Right ventricle myocardium inferior (tissue), 1 donor: ENCODE measurements at regions not wholly inside any gene's neighbourhood (a gene's known extent, or its start where the extent isn't known, plus 50 kb on each side); places are given as distances from the start of the nearest gene placed in this dataset.

ENCODE experiments used
- ATAC-seq: fragments of 200-7000 bp; cut with Tn5 transposase; one replicate; pipeline ENCODE4 v1.9.1; 2020; ENCODE audit warnings: mild to moderate bottlenecking, moderate library complexity
- DNase-seq: peaks from one replicate; pipeline ENCODE4 v3.0.0; 2021; ENCODE audit errors: missing footprints
- intact Hi-C: fragments of 100-400 bp; cut with DNase I; formaldehyde crosslinking; loops from one replicate; pipeline ENCODE4 v1.11.0; 2022
- donor health status: DM: no; HTN: yes; CAD: no; lungs with severe emphysema.

- intact Hi-C loops, result no loop called here
- ATAC-seq (no peak), DNase-seq (no peak)
These were observed 172.9 kb downstream of the AHR start for GRCh38 chr7:17471325-17471724.

- intact Hi-C loops, result no loop called here
- no peak for ATAC-seq
These were observed 174.1 kb downstream of the AHR start for GRCh38 chr7:17472518-17472917.

GRCh38 chr7:17472939-17473338 is 174.5 kb downstream of the AHR start:
- intact Hi-C loops, result no loop called here
- no peak for DNase-seq
- no peak for ATAC-seq

More at GRCh38 chr7:17472518-17472917, 174.1 kb downstream of the AHR start:
- DNase-seq, result no peak

GRCh38 chr7:17474724-17475344 is 176.4 kb downstream of the AHR start:
- ATAC-seq (no peak), DNase-seq (no peak)
- intact Hi-C loops, result no loop called here

- intact Hi-C loops, result no loop called here
- no peak for ATAC-seq
- no peak for DNase-seq
These were observed 178.7 kb downstream of the AHR start for GRCh38 chr7:17477182-17477581.

- ATAC-seq (no peak), DNase-seq (no peak)
- intact Hi-C loops, result no loop called here
These were observed 182.7 kb downstream of the AHR start for GRCh38 chr7:17481118-17481517.

- ATAC-seq, result no peak
- DNase-seq, result no peak
- intact Hi-C loops, result no loop called here
These were observed 186.9 kb downstream of the AHR start for GRCh38 chr7:17485368-17485767.

- ATAC-seq (no peak), DNase-seq (no peak)
- intact Hi-C loops, result no loop called here
These were observed 187.5 kb downstream of the AHR start for GRCh38 chr7:17485904-17486303.

- DNase-seq (no peak), ATAC-seq (no peak)
- intact Hi-C loops, result no loop called here
These were observed 188.4 kb downstream of the AHR start for GRCh38 chr7:17486835-17487234.

- ATAC-seq (no peak), DNase-seq (no peak)
- intact Hi-C loops, result no loop called here
These were observed 188.9 kb downstream of the AHR start for GRCh38 chr7:17487343-17487742.

GRCh38 chr7:17488829-17489228 is 190.4 kb downstream of the AHR start:
- intact Hi-C loops, result no loop called here
- ATAC-seq (no peak), DNase-seq (no peak)

- intact Hi-C loops, result no loop called here
- ATAC-seq (no peak), DNase-seq (no peak)
These were observed 191.5 kb downstream of the AHR start for GRCh38 chr7:17489961-17490360.

GRCh38 chr7:17490825-17491224 is 192.4 kb downstream of the AHR start:
- intact Hi-C loops, result no loop called here
- DNase-seq, result no peak

GRCh38 chr7:17492437-17492836 is 194.0 kb downstream of the AHR start:
- ATAC-seq, result no peak
- DNase-seq, result no peak
- intact Hi-C loops, result no loop called here

More at GRCh38 chr7:17490825-17491224, 192.4 kb downstream of the AHR start:
- ATAC-seq, result no peak

- ATAC-seq (no peak), DNase-seq (no peak)
- intact Hi-C loops, result no loop called here
These were observed 195.0 kb downstream of the AHR start for GRCh38 chr7:17493446-17493845.

GRCh38 chr7:17495655-17496394 is 197.4 kb downstream of the AHR start:
- DNase-seq (no peak), ATAC-seq (no peak)
- intact Hi-C loops, result no loop called here

- intact Hi-C loops, result no loop called here
- no peak for ATAC-seq
- DNase-seq, result no peak
These were observed 198.7 kb downstream of the AHR start for GRCh38 chr7:17497136-17497535.

GRCh38 chr7:17497549-17498167 is 199.2 kb downstream of the AHR start:
- intact Hi-C loops, result no loop called here
- DNase-seq (no peak), ATAC-seq (no peak)

GRCh38 chr7:17498230-17498629 is 199.8 kb downstream of the AHR start:
- intact Hi-C loops, result no loop called here
- DNase-seq (no peak), ATAC-seq (no peak)

GRCh38 chr7:17500736-17501135 is 202.3 kb downstream of the AHR start:
- no peak for DNase-seq
- no peak for ATAC-seq
- intact Hi-C loops, result no loop called here
